GM12878 (cell line): ENCODE measurements at regions not wholly inside any gene's neighbourhood (a gene's known extent, or its start where the extent isn't known, plus 50 kb on each side); places are given as distances from the start of the nearest gene placed in this dataset.

Experiments used
- CBX5 ChIP-seq: sonication (generic); IDR thresholded peaks from 2 replicates; pipeline ENCODE4 v1.6.1; 2016; ENCODE audit warnings: low read depth, moderate library complexity, mild to moderate bottlenecking, inconsistent platforms
- RB1 ChIP-seq: fragments of 450-650 bp; formaldehyde crosslinking; IDR thresholded peaks from 2 replicates; pipeline ENCODE4 v1.6.1; 2017; ENCODE audit warnings: mild to moderate bottlenecking, borderline replicate concordance
- ZNF622 ChIP-seq: fragments of 450-650 bp; IDR thresholded peaks from 2 replicates; pipeline ENCODE4 v1.6.1; 2017; ENCODE audit warnings: mild to moderate bottlenecking, inconsistent platforms
- TF ChIP-seq, protein P1 (sequence below): fragments of 450-650 bp; formaldehyde crosslinking; IDR thresholded peaks from 2 replicates; pipeline ENCODE4 v1.4.0; 2020; ENCODE audit warnings: mild to moderate bottlenecking, moderate library complexity
- TF ChIP-seq, protein P2 (sequence below): IDR thresholded peaks from 2 replicates; pipeline ENCODE4 v1.6.1; 2011; ENCODE audit warnings: low read depth, mild to moderate bottlenecking, low read length, moderate library complexity, borderline replicate concordance; ENCODE audit errors: extremely low read depth
- TF ChIP-seq, protein P3 (sequence below): IDR thresholded peaks from 2 replicates; pipeline ENCODE4 v1.6.1; 2012; ENCODE audit warnings: low read depth, low read length, improper control_type of control experiment

DNA sequence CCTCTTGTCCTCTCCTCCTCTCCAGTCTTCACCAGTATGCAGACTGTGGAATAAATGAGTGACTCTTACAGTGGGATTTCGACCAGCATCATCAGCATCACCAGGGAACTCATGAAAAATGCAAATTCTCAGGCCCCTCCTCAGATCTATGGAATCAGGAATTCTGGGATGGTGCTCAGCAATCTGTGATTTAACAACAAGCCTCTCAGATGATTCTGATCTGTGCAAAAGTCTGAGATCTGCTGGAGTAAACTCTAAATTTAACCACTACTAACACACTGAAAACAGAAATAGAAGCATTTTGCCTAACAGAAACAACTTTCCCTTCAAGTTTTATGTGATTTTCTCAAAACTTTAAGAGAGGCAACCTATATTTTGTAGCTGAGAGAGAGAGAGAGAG lies 124.8 kb upstream of the FAM3C start (continued):
- TF ChIP-seq, protein P1, sequence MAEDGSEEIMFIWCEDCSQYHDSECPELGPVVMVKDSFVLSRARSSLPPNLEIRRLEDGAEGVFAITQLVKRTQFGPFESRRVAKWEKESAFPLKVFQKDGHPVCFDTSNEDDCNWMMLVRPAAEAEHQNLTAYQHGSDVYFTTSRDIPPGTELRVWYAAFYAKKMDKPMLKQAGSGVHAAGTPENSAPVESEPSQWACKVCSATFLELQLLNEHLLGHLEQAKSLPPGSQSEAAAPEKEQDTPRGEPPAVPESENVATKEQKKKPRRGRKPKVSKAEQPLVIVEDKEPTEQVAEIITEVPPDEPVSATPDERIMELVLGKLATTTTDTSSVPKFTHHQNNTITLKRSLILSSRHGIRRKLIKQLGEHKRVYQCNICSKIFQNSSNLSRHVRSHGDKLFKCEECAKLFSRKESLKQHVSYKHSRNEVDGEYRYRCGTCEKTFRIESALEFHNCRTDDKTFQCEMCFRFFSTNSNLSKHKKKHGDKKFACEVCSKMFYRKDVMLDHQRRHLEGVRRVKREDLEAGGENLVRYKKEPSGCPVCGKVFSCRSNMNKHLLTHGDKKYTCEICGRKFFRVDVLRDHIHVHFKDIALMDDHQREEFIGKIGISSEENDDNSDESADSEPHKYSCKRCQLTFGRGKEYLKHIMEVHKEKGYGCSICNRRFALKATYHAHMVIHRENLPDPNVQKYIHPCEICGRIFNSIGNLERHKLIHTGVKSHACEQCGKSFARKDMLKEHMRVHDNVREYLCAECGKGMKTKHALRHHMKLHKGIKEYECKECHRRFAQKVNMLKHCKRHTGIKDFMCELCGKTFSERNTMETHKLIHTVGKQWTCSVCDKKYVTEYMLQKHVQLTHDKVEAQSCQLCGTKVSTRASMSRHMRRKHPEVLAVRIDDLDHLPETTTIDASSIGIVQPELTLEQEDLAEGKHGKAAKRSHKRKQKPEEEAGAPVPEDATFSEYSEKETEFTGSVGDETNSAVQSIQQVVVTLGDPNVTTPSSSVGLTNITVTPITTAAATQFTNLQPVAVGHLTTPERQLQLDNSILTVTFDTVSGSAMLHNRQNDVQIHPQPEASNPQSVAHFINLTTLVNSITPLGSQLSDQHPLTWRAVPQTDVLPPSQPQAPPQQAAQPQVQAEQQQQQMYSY (CRISPR knock-in tag), result no peak
- TF ChIP-seq RB1 (no peak), ZNF622 (no peak), CBX5 (no peak)
- TF ChIP-seq, protein P2, sequence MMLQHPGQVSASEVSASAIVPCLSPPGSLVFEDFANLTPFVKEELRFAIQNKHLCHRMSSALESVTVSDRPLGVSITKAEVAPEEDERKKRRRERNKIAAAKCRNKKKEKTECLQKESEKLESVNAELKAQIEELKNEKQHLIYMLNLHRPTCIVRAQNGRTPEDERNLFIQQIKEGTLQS, result no peak
- TF ChIP-seq, protein P3, sequence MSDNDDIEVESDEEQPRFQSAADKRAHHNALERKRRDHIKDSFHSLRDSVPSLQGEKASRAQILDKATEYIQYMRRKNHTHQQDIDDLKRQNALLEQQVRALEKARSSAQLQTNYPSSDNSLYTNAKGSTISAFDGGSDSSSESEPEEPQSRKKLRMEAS, result no peak
